T1000 (cell line): ENCODE measurements at regions not wholly inside any gene's neighbourhood (a gene's known extent, or its start where the extent isn't known, plus 50 kb on each side); places are given as distances from the start of the nearest gene placed in this dataset.
"Not testable (repeated sequence)": the region's sequence is repeated elsewhere in the genome, so short reads cannot be mapped to it uniquely, and the experiment has no call there.

Source experiments
- DNase-seq: peaks from one replicate; lab custom pipeline; 2025; ENCODE audit warnings: mixed read lengths; lab: John Stamatoyannopoulos, UW

DNA sequence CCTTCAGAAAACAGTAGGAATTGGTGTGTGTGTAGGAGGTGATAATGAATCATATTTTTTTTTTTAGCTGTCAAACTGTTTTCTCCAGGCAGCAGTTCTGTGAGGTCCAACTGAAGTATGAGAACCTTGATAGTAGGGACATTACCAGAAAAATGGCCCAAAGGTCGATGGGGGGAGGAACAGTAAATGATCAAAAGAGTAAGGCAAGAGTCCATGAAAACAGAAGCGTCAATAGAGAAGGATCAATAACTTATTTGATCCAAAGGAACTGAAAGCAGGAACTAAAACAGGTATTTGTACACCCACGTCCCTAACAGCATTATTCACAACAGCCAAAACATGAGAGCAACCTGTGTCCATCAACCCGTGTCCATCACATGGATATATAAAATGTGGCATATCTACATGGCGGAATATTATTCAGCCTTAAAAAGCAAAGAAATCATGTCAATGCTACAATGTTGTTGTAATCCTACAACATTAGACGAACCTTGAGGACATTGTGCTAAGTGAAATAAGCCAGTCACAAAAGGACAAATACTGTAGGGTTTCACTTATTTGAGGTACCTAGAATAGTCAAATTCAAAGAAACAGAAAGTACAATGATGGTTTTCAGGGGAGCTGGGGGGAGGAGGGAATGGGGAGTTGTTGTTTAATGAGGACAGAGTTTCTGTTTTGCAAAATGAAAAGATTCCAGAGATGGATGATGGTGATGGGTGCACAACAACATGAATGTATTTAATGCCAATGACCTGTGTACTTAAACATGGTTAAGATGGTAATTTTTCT lies 214.0 kb upstream of the KLF14 start:
- DNase-seq, result no peak

GRCh38 chr7:130948822-130949221 lies 214.8 kb upstream of the KLF14 start:
- no peak for DNase-seq

GRCh38 chr7:130949550-130949949 lies 215.5 kb upstream of the KLF14 start:
- no peak for DNase-seq

DNA sequence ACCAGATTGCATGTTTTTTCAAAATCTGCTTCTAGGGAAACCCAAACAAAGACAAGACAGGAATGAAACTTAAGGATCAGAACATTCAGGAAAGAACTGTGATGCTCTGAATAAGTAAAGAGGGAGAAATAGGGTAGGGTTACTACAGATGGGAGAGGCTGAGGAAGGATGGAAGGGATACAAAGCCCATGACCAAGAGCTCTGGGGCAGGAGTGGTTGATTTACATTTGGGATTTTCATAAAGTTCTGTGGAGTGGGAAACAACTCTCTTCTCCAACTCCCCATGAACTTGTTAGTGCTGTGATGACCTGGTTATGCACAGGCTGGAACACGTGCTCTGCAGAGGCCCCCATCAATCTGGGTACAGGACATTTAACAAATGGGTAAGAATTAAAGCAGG lies 216.0 kb upstream of the KLF14 start:
- no peak for DNase-seq

- no peak for DNase-seq
Measured at GRCh38 chr7:130950741-130951140, 216.7 kb upstream of the KLF14 start.

DNA sequence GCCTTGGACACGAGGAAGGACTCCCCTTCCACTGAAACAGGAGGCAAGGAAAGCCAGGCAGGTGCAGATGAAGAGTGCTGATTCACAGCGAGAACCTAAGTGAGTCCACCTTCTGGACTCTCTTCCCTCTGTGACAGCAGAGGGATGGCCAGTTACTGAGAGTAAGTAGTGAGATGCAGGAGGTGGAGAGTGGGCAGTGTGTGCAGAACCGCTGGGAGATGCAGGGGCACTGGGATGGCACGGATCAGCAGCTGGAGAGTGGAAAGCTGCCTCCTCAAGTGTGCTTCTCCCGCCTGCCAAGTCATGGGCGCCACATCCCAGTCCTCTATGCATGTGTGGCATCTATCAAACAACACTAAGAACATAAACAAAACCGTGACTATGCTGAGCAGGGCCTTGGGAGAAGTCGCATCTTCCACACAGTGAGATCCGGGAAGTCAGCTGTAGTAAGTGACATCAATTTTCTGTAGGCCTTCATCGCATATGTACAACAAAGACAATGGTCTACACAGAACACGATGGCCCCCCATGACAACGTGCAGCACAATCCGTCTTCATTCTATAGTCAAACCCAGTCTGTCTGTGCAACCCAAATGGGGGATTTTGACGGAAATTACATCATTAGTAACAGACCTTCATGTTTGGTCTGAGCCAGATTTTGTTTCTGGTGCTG lies 217.4 kb upstream of the KLF14 start:
- DNase-seq, result no peak

DNA sequence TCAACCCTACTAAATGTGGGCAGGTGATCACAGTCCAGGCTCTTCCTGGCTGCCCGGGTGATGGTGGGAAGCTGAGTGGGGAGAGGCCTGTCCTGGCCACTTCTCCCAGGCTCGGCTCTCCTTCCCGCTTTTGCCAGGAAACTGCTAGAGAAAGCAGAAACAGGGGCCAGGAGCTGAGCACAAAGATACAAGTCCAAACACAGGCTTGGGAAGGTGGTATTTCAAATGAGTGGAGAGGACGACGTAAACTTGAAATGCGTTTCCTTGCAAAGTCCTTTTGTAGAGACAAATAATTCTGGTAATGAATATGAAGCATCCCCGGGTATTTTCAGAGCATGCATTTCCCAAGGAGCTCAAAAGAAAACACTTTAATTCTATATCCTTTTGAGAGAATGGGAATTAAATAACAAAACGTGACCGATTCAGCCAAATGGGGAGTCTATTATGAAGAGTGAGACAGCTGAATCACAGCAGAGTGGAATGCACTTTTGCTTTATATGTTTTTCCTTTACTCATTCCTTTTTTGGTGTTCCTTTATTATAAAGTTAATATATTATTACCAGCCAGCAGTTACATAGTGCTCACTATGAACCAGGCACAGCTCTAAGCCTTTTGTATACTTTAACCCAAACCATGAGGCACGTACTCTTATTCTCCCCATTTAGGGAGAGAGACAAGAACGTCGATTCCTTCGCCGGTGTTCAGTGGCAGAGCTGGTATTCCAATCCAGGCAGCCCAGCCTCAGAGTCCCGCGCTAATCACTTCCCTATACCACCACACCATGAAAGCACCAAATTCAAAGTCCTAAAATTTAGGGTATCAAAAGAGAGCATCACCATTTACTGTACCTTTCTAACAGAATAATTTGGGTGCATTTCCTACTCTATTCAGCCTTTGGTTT lies 218.2 kb upstream of the KLF14 start:
- DNase-seq, result no peak

GRCh38 chr7:130953196-130953595 lies 219.2 kb upstream of the KLF14 start:
- DNase-seq, result no peak

GRCh38 chr7:130954918-130955564 lies 221.0 kb upstream of the KLF14 start:
- DNase-seq, result no peak

DNA sequence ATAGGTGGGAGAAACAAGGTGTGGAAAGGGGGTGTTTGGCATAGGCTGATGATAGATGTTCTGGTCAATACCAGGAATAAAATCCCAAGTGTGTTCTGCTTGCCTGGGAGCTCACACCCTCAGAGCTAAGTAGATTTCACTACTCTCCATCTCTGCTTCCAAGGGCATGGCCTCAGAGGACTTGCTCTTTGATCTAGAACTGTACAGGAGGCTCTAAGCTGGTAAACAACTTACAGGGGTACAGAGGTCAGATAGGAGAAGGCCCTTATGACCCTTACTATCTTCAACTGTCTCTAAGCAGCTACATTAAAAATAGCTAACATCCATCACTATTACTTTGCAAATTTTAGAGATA lies 221.5 kb upstream of the KLF14 start:
- no peak for DNase-seq

- no peak for DNase-seq
Measured at GRCh38 chr7:130956417-130957136, 222.6 kb upstream of the KLF14 start.

DNA sequence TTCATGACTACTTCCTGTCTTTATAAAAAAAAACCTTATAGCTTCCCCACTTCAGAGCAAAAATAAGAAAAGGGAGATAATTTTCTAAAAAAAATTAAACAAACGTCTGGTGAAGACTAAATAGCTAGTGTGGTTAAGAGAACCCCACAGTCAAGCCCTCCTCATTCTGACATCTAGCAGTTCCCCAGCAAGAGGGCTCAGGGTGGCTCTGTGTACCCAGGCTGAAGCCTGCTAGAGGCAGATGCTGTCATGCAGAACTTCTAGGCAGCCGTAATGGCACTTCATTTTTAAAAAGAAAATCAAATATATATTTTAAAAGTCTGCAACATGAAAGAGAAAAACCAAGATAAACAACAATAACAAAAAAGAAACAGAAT lies 223.1 kb upstream of the KLF14 start:
- DNase-seq, result no peak

DNA sequence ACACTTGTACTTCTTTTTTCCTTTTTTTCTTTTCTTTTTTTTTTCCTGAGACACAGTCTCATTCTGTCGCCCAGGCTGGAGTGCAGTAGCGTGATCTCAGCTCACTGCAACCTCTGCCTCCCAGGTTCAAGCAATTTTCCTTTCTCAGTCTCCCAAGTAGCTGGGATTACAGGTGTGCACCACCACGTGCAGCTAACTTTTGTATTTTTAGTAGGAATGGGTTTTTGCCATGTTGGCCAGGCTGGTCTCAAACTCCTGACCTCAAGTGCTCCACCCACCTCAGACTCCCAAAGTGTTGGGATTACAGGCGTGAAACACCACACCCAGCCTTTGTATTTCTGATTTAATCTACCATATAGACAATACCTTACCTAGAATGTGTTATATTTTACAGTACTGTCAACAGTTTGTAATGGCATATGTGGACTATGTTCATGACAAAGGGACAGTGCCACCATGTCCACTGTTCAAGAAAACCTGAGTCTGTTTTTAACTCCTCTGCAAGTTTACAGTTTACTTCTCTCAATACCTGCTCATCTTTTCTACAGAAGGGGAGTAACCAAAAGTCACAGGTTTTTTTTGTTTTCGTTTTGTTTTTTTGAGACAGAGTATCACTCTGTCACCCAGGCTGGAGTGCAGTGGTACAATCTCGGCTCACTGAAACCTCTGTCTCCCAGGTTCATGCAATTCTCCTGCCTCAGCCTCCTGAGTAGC lies 223.9 kb upstream of the KLF14 start:
- DNase-seq, result not testable (repeated sequence)

DNA sequence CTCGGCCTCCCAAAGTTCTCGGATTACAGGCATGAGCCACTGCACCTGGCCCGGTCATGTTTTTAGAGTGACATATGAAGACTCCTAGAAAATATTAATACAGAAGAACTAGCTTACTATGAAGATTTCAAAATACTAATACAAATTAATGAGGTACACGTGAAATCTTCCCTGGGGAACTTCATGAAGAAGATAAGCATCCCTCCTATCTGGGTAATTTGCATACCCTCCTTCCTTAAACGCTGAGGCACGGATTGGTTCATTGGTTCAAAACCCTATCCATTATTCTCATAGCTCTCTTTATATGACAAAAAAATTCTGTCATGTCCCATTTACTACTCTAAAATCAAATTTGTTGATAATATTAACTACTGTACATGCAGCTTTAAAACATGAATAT lies 224.8 kb upstream of the KLF14 start:
- DNase-seq, result no peak

- DNase-seq, result no peak
Measured at GRCh38 chr7:130959743-130960207, 225.8 kb upstream of the KLF14 start.

DNA sequence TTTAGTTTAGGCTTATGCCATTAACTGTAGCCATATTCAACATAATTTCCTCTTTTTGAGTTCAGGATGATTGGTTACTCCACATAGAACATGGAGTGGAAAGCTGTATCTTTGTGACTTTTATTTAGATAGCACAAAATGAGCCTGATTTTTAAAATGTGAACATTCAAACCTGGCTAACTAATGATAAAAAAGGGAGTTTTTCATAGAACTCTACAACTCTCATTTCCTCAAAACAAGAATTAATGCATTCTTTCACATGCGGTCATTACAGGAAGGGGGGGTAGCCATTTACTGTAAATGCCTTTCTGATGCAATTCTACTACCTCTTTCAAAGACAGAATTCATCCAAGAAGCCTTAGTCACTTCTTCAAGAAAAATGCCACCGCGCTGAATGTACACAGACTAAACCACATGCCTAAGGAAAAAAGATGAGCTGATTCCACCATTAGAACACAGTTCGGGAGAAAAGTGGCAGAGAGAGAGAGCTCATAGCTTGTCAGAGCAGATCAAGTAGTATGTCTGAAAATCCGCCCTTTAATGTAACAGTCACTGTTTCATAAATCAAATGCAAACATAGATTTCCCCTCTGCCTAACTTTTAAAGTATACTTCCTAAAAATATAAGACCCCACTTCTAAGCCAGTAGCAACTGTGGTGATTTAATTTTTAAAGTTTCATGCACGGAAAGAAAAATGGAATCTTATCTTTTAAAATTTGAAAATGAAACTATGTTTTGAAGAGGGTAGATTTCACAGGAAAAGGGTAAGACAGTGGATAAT lies 226.4 kb upstream of the KLF14 start:
- no peak for DNase-seq

DNA sequence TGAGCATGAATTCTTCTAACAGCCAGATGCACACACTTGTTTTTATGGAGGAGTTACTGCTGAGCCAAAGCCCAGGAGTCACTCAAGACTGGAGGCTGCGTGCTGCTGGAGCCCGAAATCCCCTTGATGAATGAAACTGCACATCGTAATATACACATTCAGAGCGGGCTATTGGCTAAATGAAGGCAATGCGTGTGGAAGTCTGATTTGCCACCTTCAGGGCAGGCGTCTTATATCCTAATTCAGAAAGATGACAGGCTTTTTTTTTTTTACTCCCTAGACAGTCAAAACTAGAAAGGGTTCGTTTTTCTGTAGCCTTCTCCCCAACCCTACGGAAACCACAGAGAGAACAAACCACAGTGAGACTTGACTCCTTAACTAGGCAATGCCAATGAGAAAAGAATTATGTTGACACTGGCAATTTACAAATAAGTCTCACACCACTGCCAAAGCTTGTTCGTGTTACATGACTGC lies 227.2 kb upstream of the KLF14 start:
- no peak for DNase-seq

DNA sequence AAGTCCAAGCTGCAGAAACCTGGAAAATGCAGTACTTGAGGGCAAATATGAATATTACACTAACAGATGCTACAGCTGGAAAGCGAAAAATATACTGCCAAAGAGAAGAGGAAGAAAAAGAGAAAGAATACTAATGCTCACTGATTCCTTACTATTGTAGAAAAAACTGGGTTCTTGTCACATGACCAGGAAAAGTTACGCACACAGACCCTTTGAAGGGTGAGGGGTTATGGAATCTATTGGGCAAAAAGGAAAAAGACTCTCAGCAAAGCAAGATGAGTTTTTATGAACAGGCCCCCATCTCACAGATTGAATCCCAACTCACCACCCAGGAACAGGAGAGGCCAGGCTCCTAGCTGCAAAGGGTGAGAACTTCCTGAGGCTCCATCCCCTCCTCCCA lies 228.1 kb upstream of the KLF14 start:
- no peak for DNase-seq

DNA sequence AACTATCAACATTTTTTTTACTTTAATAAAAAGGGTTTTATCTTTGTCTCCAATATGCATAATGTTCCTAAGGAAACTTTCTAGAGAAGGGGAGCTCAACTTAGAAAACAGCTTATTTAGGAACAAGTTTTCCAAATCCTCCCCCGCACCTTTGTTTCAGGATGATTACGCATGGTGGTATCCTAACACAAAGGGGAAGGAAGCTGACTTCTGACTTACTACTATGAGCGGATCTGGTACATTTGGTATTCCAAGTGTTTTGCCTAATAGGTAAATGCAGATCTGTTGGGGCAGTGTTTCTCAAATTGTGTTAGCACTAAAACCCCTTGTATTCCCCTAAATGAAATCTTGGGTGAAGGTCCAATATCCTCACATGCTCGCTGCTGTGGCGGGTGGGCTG lies 229.3 kb upstream of the KLF14 start:
- no peak for DNase-seq

DNA sequence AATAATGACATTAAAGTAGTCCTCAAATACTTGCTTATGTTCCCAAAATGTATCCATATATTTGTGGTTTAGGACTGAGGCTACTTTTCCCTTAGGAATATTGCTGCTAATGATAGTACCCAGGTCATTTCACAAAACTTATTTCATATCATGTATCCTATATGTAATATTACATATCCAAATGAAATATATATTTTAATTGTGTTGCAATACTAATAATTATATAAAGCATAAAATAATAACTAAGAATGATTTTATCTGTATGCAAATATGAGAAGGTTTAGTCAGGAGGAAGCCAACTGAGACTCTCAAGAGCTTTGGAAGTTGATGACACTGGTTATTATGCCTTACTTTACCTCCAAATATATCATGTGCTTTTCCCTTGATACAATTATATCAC lies 231.5 kb upstream of the KLF14 start:
- DNase-seq, result no peak
